ENCODE measurements at regions not wholly inside any gene's neighbourhood (a gene's known extent, or its start where the extent isn't known, plus 50 kb on each side); places are given as distances from the start of the nearest gene placed in this dataset.
"Not testable (repeated sequence)": the region's sequence is repeated elsewhere in the genome, so short reads cannot be mapped to it uniquely, and the experiment has no call there.

DNA sequence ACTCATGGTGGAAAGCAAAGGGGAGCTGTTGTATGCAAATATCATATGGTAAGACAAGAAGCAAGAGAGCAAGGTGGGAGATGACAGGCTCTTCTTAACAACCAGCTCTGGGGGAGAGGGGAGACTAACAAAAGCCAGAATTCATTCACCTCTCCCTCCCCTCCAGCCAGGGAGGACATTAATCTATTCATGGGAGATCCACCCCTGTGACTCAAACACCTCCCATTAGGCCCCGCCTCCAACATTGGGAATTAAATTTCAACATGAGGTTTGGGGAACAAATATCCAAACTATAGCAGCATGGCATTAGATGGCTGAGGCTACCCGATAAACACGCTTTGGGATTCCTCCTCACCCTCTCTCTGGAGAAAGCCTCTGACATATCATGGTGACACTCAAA is 210.6 kb downstream of the RHOU start:
- DNase-seq: no peak

GRCh38 chr1:228949617-228950016 is 214.3 kb downstream of the RHOU start:
- DNase-seq: not testable (repeated sequence)

DNA sequence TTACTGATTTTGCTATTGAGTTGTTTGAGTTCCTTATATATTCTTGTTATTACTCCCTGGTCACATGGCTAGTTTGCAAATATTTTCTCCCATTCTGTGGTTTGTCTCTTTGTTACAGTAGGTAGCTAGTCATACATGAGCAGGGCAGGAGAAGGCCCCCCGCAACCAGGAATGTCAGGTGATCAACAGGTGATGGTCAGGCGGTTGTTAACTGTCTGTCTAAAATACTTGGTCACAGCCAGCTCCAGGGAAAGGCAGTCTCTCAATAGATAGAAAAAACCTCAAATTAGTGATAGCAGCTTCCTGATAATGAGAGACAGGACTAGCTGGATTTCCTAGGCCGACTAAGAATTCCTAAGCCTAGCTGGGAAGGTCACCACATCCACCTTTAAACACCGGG is 217.9 kb downstream of the RHOU start:
- no peak for DNase-seq

GRCh38 chr1:228953808-228954207 is 218.5 kb downstream of the RHOU start:
- DNase-seq: not testable (repeated sequence)

- DNase-seq: no peak
Measured at GRCh38 chr1:228955691-228956090, 220.4 kb downstream of the RHOU start.

- no peak for DNase-seq
Measured at GRCh38 chr1:228956864-228957263, 221.6 kb downstream of the RHOU start.

DNA sequence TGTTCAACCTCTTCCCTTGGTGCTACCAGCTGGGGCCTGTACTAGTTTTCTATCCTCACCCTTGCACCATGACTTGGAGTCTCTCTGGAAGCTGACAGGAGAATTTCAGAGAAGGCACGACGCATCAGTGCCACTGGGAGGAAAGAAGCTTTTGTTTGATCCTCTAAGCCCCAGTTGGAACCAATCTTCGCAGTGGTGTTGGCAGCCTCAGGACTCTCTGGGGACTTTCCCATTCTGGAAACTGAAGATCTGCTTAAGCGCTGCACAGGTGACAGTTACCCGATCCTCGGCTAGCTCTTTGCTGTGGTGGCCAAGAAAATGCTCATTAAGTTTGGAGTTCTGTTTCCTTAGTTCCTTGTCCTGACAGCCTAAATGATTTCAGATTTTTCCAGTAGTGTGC is 222.3 kb downstream of the RHOU start:
- no peak for DNase-seq

DNA sequence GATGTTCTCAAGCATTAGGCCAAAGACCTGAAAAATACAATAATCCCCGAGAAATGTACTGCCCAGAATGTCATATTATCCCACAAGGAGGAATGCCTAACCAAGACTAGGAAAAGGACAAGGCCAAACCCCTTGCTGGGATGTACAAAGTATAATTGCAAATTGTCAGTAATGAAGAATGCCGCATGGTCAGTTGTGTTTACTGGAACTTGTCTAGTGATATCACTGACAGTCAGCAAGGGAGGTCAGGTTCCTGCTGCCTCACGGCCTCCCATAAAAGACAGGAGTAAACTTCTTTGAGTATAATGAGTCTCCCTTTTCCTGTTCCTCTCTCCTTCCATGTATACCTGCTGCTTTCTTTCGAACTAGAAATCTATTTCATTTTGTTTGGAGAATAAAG is 222.8 kb downstream of the RHOU start:
- DNase-seq: no peak

DNA sequence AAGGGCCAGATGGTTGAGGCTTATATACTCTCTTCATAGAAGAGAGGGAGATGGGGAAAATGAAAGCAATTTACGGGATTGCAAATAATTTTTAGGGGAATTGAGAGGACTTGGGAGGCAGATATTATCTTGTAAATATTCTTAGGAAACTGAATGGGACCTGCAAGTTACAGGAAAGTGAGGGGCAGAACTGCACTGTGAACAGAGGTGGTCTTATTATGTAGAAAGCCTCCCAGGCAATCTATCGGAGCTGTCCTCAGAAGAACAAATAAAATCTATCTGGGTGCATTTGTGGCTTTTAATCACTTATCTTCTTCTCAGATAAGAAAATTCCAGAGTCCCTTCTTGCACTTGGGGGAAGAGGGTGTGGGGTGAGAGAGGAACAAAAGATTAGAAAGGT is 223.5 kb downstream of the RHOU start:
- no peak for DNase-seq

- DNase-seq: no peak
Measured at GRCh38 chr1:228960705-228961104, 225.4 kb downstream of the RHOU start.

DNA sequence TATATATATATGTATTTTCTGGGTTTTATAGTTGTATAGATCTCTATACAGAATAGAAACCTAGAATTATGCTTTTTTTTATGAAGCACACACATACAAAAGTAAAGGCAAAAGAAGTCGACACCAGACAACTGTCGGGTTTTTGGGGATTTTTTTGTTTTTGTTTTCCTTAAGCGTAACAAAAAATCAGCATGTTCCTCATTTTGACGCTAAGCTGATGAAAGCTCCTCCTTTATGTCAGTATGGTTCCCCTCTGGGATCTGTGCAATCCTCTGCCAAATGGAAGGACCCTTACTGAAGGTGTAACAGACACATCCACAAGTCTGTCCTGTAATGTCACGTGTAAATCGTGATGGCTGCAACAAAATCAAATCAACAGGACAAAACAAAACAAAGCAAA is 226.2 kb downstream of the RHOU start:
- DNase-seq: no peak

GRCh38 chr1:228963795-228964177 is 228.5 kb downstream of the RHOU start:
- no peak for DNase-seq

- no peak for DNase-seq
Measured at GRCh38 chr1:228964178-228965089, 229.2 kb downstream of the RHOU start.

DNA sequence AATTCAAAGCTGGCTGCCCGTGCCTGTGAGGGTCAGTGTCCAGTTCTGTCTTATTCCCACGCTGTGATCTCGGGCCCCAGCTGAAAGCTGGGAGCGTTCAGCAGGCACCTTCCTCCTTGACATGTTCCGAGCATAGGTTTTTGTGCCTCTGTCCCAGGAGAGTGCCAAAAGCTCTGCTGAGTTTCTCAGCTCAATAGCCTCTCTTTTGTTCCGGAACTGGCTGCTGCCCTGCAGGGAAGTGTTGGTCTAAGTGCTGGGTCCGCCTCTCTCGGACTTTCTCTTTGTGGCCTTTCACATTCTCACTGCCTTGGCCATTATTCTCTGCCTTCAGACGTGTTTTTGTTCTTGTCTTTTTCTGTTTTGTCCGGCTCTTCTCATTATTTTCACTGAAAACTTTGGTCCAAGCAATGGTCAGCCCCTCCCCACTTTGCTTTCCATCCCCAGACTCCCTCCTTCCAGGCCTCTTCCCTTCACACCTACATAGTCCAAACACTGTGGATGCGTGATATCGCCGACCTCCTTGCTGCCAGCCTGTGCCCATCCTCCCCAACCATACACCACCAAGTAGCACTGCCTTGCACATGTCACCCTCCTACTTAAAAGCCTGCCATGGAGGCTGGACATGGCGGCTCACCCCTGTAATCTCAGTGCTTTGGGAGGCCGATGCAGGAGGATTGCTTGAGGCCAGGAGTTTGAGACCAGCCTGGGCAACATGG is 233.8 kb downstream of the RHOU start:
- no peak for DNase-seq

DNA sequence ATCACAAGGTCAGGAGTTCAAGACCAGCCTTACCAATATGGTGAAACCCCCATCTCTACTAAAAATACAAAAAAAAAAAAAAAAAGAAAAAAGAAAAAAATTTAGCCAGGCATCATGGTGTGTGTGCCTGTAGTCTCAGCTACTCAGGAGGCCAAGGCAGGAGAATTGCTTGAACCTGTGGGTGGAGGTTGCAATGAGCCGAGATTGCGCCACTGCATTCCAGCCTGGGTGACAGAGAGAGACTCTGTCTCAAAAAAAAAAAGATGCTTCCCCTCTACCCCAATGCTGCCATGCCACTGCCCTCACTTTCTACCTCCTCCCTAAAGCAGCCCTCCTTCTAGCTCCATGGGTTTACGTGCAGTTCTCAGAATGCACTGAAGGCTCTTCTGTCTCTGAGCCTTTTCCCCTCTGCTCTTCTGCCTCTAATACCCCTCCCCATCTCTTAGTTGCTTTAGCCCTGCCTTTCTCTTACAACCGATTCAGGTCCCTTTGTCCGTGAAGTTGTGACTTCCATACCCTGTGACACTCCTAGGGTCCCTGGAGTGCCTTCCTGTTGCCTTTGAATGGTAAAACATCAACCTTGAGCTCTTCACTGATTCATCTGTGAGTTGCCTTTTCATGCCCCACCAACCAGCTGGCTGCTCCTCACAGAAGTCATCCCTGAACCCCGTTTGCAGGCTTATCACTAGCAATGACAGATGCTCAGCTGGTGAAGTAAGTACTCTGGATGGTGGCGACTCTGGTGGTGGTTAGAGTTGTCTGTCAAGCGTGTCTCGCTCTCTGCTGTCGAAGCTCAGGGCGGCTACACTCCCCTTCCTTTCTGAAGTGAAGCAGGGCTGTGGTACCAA is 234.9 kb downstream of the RHOU start:
- no peak for DNase-seq

DNA sequence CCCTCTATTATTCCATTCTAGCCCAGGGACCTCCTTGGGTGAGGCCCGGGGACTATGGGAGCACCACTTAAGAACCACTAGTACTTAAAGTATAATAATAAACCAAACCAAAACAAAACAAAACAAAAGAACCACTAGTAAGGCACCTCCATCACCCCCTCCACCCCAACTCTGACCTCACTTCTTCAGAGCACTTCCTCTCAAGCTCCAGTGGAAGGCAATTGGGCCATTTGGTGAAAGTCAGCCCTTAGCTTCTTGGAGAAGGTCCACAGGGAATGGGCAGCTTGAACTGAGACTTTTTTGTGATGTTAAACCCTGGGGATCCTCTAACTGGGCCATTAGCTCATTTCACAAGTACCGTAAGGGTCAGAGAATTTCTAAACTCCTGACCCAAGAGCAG is 237.3 kb downstream of the RHOU start:
- no peak for DNase-seq

- DNase-seq: no peak
Measured at GRCh38 chr1:228974273-228974672, 239.0 kb downstream of the RHOU start.

GRCh38 chr1:228975238-228975907 is 240.1 kb downstream of the RHOU start:
- no peak for DNase-seq

DNA sequence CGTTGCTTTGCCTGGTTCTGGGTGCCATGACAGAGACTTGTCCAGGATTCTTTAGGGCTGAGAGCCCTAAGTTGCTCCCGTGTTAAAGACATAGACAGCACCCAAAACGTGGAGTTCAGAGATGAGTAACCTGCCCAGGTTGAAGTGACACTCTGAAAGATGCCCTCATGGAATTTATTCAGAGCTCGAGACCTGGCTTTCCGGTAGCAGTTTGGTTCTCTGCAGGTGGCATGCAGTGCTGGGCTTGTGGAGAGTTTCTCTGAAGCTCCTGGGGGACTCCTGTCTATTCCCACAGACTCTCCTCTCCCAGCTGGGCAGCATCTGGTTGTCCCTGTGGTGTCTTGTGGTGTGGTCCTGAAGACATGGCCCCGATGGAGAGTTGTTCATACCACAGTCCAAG is 241.0 kb downstream of the RHOU start:
- no peak for DNase-seq

DNA sequence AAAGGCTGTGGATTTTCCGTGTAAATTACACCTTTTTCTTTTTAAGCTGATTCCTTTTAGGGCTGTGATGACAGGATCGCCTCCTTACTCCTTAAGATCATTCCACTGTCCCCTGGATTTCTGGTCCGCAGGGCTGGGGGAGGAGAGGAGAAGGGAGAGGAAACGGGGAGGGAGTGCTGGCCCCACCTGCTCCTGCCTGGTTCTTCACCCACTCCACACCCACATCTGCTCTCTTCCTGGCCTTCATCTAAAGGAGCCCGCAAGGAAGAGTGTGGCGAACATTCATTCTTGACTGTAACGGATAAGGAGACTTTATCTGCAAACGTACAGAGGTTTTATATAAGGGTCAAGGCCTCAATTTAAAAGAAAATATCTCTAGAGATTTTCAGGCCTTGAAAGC is 242.0 kb downstream of the RHOU start:
- no peak for DNase-seq

DNA sequence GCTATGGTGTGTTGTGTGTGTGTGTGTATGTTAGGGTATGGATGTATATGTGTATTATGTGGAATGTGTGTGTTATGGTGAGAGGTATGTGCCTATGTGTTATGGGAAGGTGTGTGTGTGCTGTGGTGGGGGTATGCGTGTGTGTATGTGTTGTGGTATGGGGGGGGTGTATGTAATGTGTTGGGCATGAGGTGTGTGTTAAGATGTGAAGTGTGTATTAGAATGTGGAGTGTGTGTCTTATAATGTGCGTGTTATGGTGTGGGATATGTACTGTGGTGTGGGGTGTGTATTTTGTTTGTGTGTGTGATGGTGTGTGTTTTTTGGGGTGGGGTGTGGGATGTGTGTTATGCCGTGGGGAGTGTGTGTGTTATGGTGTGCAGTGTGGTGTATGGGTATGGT is 242.5 kb downstream of the RHOU start:
- DNase-seq: no peak

GRCh38 chr1:228978484-228979324 is 243.4 kb downstream of the RHOU start:
- DNase-seq: no peak

All from NCI-H1436 (cell line).